Stomach (tissue), 8 donors: ENCODE measurements at regions not wholly inside any gene's neighbourhood (a gene's known extent, or its start where the extent isn't known, plus 50 kb on each side); places are given as distances from the start of the nearest gene placed in this dataset.
"Not testable (repeated sequence)": the region's sequence is repeated elsewhere in the genome, so short reads cannot be mapped to it uniquely, and the experiment has no call there.

Experiments
- DNase-seq, 2 donors: peaks; one replicate each; pipeline versions ENCODE4 v3.0.0 to v3.0.0-alpha.2; 2013 to 2019
- H3K27ac ChIP-seq, 5 donors: fragments of 200-600 bp in 4 of 5; sonication (generic) in 4 of 5; one replicate each; pipeline ENCODE4 v1.5.1; 2013 to 2019; ENCODE audit warnings: mild to moderate bottlenecking in 1 of 5, moderate library complexity in 1 of 5
- H3K27me3 ChIP-seq, 3 donors: fragments of 200-600 bp; sonication (generic); one replicate each; pipeline ENCODE4 v1.5.1; 2017 to 2019; ENCODE audit warnings: mixed run types in 1 of 3
- H3K36me3 ChIP-seq, 4 donors: fragments of 200-600 bp; sonication (generic); 1 replicate in 3 of 4; 2 replicates in 1 of 4; pipeline ENCODE4 v1.5.1; 2016 to 2019
- H3K4me1 ChIP-seq, 4 donors: fragments of 200-600 bp; sonication (generic); one replicate each; pipeline ENCODE4 v1.5.1; 2016 to 2019
- H3K4me3 ChIP-seq, 4 donors: fragments of 200-600 bp; sonication (generic) in 3 of 4; one replicate each; pipeline ENCODE4 v1.5.1; 2016 to 2019; ENCODE audit warnings: mild to moderate bottlenecking in 1 of 4
- H3K9me3 ChIP-seq, 4 donors: fragments of 200-600 bp; sonication (generic); one replicate each; pipeline ENCODE4 v1.5.1; 2016 to 2019
- EP300 ChIP-seq: sonication (generic); formaldehyde crosslinking; IDR thresholded peaks from one replicate; pipeline ENCODE4 v1.6.1; 2017; ENCODE audit warnings: antibody characterized with exemption
- POLR2A ChIP-seq, 4 donors: fragments of 450-650 bp; IDR thresholded peaks; one replicate each; pipeline ENCODE4 v1.6.1; 2016; ENCODE audit warnings: antibody characterized with exemption in 4 of 4, control low read depth in 2 of 4, mild to moderate bottlenecking in 1 of 4, moderate library complexity in 1 of 4
- POLR2AphosphoS5 ChIP-seq, 3 donors: sonication (generic); formaldehyde crosslinking; IDR thresholded peaks; one replicate each; pipeline ENCODE4 v1.6.1; 2016; ENCODE audit warnings: antibody characterized with exemption in 3 of 3
- WGBS, 5 donors: extraction: QIAGEN DNeasy Blood & Tissue Kit in 3 of 5; methylation state at CpG; one replicate each; pipeline versions ENCODE4 v1.1.5 to v1.1.7; 2013 to 2018; 5-methylcytosine and 5-hydroxymethylcytosine counted together
- intact Hi-C: fragments of 100-400 bp; cut with DNase I; formaldehyde crosslinking; loops from one replicate; pipeline ENCODE4 v1.15.1; 2023; ENCODE audit warnings: low total_unique reads
- TF ChIP-seq, protein P1 (sequence below), 7 experiments: fragments of 450-650 bp in 4 of 7; fragments of 200-600 bp in 3 of 7; sonication (generic) in 3 of 7; IDR thresholded peaks; one replicate each; pipeline ENCODE4 v1.5.1; 2016 to 2019; ENCODE audit warnings: antibody characterized with exemption in 7 of 7, control low read depth in 2 of 7, mild to moderate bottlenecking in 1 of 7
- donor health status: healthy with polysubstance abuse.
- donor health status: Bipolar disorder and iron deficiency.
- donor health status: healthy.

DNA sequence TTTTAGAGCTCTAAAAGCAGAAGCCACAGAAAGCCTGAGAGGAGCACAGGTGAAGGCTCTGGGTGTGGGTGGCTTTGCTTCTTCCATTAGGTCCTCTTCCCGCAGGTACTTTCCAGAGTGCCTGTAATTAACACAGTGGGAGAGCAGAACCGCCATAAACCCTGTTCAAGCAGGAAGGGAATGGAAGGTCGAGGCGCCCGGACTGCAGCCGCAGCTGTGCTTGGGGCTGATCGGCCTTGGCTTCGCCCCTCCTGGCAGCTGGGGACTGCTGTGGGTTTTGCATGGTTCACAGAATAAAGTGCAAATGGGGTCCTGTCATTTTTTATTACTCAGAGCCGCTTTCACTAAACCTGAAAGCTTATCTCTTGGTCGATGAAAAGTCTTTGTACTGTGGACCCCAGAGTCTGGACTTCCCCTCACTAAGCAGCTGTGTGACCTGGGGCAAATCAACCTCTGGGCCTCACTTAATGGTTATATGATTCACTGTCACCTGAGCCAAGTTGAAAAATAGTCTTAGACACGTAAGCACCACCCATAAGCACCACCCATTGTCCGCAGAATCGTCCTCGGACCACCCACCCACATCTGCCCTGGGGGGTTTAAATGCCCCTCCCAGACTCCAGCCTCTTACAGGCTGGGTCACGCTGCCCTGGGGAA lies 100.9 kb downstream of the XRCC2 start:
- no peaks in the 10 kb centered on the region for H3K36me3 ChIP-seq
- H3K9me3 ChIP-seq, result no peaks in the 10 kb centered on the region
- no peak overlapping the region for H3K27ac ChIP-seq
- intact Hi-C loops, result no loop called here
- H3K4me3 ChIP-seq, result no peak overlapping the region
- TF ChIP-seq POLR2A (IDR thresholded peaks at IDR 0.05) (no peak), EP300 (no peak), POLR2AphosphoS5 (IDR thresholded peaks at IDR 0.05) (no peak)
- TF ChIP-seq, protein P1, sequence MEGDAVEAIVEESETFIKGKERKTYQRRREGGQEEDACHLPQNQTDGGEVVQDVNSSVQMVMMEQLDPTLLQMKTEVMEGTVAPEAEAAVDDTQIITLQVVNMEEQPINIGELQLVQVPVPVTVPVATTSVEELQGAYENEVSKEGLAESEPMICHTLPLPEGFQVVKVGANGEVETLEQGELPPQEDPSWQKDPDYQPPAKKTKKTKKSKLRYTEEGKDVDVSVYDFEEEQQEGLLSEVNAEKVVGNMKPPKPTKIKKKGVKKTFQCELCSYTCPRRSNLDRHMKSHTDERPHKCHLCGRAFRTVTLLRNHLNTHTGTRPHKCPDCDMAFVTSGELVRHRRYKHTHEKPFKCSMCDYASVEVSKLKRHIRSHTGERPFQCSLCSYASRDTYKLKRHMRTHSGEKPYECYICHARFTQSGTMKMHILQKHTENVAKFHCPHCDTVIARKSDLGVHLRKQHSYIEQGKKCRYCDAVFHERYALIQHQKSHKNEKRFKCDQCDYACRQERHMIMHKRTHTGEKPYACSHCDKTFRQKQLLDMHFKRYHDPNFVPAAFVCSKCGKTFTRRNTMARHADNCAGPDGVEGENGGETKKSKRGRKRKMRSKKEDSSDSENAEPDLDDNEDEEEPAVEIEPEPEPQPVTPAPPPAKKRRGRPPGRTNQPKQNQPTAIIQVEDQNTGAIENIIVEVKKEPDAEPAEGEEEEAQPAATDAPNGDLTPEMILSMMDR (IDR thresholded peaks at IDR 0.05), result no peak
- DNase-seq, result peak in 1 of 2 donors; percentile 24
- WGBS, 5 donors, result 48 to 72% (median 56%) methylated on average over 15 of the region's 15 CpGs
- H3K4me1 ChIP-seq, result no peaks in the 10 kb centered on the region
- peaks cover 0 to 14% (median 0%) of the 10 kb centered on the region in 3 donors for H3K27me3 ChIP-seq

DNA sequence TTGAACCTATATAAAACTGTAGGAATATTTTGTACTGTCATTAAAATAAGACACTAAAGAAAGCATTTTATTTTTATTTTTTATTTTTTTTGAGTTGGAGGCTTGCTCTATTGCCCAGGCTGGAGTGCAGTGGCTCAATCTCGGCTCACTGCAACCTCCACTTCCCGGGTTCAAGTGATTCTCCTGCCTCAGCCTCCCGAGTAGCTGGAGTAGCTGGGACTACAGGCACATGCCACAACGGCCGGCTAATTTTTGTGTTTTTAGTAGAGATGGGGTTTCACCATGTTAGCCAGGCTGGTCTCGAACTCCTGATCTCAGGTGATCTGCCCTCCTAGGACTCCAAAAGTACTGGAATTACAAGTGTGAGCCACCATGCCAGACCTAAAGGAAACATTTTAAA lies 102.8 kb downstream of the XRCC2 start:
- WGBS, 5 donors, result 84 to 94% (median 93%) methylated on average over 6 of the region's 6 CpGs
- H3K9me3 ChIP-seq, H3K4me1 ChIP-seq, DNase-seq, H3K4me3 ChIP-seq, H3K36me3 ChIP-seq, H3K27ac ChIP-seq, intact Hi-C loops: not testable (repeated sequence)
- H3K27me3 ChIP-seq, result peaks cover 0 to 14% (median 0%) of the 10 kb centered on the region in 3 donors

DNA sequence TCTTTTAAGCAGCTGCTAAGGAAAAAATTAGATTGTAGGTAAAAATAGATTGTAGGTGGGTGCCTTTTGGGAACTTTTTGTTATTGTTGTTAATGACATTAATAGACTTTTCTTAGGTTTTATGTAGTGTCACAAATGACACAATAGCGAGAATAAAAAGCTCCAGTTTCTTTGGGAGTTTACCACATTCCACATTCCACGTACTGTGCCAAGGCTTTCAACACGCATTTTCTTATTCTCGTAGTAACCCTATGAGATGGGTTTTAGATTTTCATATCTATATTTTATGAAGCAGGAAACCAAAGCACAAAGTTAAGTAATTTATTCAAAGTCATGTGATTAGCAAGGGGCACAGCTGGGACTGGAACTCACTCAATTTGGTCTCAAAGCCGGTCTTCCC lies 103.8 kb downstream of the XRCC2 start:
- Histone ChIP-seq H3K27me3 (peaks cover 0 to 14% (median 0%) of the 10 kb centered on the region in 3 donors), H3K9me3 (no peaks in the 10 kb centered on the region), H3K4me3 (no peak overlapping the region), H3K4me1 (no peaks in the 10 kb centered on the region), H3K27ac (no peak overlapping the region), H3K36me3 (no peaks in the 10 kb centered on the region)
- intact Hi-C loops, result no loop called here
- TF ChIP-seq EP300 (no peak), POLR2A (IDR thresholded peaks at IDR 0.05) (no peak), POLR2AphosphoS5 (IDR thresholded peaks at IDR 0.05) (no peak)
- TF ChIP-seq, protein P1 (IDR thresholded peaks at IDR 0.05), result no peak
- DNase-seq, result no peak
- 86 to 97% (median 93%) methylated on average over 5 of the region's 5 CpGs for WGBS, 5 donors

DNA sequence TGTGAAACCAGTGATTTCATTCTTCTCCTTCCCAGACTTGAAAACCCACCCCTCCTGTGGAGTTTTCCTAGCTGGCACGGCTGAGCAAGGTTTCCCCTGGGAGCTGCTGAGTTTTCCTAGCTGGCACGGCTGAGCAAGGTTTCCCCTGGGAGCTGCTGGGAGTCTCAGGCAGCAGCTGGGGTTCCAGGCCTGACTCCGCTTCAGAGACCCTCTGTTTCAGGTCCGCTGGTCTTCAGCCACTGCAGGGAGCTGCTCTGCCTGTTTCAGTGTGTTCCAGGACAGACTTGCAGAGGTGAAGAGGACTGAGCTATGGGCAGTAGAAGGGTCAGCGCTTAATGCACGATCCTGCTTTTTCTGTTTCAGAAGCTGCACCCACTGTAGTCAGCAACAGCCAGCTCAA lies 104.9 kb downstream of the XRCC2 start:
- Histone ChIP-seq H3K4me3 (no peak overlapping the region), H3K9me3 (no peaks in the 10 kb centered on the region), H3K4me1 (no peaks in the 10 kb centered on the region), H3K36me3 (no peaks in the 10 kb centered on the region), H3K27ac (no peak overlapping the region), H3K27me3 (peaks cover 0 to 14% (median 0%) of the 10 kb centered on the region in 3 donors)
- no peak for DNase-seq
- WGBS, 5 donors, result 69 to 92% (median 77%) methylated on average over 6 of the region's 6 CpGs
- intact Hi-C loops, result no loop called here
- no peak for TF ChIP-seq EP300
- TF ChIP-seq, protein P1 (IDR thresholded peaks at IDR 0.05), result no peak
- no peak for TF ChIP-seq POLR2AphosphoS5 (IDR thresholded peaks at IDR 0.05)
- TF ChIP-seq POLR2A (IDR thresholded peaks at IDR 0.05), result no peak

DNA sequence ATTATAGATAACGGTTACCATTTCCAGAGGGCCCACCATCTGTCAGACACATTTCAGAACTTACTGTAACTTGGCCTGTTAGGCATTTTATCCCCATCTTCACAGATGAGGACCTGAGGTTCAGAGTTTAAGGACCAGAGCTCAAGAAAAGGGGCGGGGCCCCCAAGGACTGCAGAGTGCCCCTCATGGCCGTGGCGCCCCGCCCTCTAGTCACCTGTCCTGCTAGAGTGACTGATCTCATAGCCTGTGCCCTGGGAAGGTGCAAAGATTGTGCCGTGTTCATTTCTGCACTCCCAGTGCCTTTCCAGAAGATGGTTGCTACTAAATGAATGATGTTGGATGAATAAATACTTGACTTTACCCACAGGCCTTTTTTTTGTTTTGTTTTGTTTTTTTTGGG lies 107.0 kb downstream of the XRCC2 start:
- Histone ChIP-seq H3K4me3 (no peak overlapping the region), H3K27me3 (peaks cover 0 to 7% (median 0%) of the 10 kb centered on the region in 3 donors), H3K4me1 (no peaks in the 10 kb centered on the region), H3K36me3 (no peaks in the 10 kb centered on the region), H3K9me3 (no peaks in the 10 kb centered on the region), H3K27ac (no peak overlapping the region)
- DNase-seq, result no peak
- intact Hi-C loops, result no loop called here
- WGBS, 5 donors, result 74 to 85% (median 78%) methylated on average over 6 of the region's 6 CpGs
- TF ChIP-seq EP300 (no peak), POLR2AphosphoS5 (IDR thresholded peaks at IDR 0.05) (no peak), POLR2A (IDR thresholded peaks at IDR 0.05) (no peak)
- TF ChIP-seq, protein P1 (IDR thresholded peaks at IDR 0.05), result no peak
